Stimulated activated CD4-positive, alpha-beta T cell treated with anti-CD3 and anti-CD28 coated beads, Interleukin-4, amount 100 ng/mL, for 24 hours (primary cell): ENCODE measurements at regions not wholly inside any gene's neighbourhood (a gene's known extent, or its start where the extent isn't known, plus 50 kb on each side); places are given as distances from the start of the nearest gene placed in this dataset.

Source experiments
- DNase-seq: peaks from one replicate; pipeline ENCODE4 v3.0.0-alpha.2; 2020

GRCh38 chr5:38207343-38207742 is 51.0 kb upstream of the EGFLAM start:
- DNase-seq, result no peak

DNA sequence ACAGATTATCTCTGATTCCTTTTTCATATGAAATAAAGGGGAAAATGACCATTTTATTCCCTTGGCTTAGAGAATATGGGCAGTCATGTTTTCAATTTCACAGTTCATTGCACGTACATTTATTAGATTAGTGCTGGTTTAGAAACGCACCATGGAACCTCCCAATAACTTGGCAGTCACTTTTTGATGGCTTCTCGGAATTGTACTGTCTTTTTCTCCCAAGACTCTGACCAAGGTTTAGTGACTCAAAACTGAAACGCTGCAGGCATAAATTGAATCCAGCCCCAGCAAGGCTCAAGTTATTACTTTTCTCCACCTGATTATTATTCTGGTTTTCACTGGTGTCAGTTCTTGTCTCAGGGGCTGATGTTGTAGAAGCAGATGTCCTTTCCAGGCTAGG is 55.6 kb upstream of the EGFLAM start:
- DNase-seq, result no peak

DNA sequence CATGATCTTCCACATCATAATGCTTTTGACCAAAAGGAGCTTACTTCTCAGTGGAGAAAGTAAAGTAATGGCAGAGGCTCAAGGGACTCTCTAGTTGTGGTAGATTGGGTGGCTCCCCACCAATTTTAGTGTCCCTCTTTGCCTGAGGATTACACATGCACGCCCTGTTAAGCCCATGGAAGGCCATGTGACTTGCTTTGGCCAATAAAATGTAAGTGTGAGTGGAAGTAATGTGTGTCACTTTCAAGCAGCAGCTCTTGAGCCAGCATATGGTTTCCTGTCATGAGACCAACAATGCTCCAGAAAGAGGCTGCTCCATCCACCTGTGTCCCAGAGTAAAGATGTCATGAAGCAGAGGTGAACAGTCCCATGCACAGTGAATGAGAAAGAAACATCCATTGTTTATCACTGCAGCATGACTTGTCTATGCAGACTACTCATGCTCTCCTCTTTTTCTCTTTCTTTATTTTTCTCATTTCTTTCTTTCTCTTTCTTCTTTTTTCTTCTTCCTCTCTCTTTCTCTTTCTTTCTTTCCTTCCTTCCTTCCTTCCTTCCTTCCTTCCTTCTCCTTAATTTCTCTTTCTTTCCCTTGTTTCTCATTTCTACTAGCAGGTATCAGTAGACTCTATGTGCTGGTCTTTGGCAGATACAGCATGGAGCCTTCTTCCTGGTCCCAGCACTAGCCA is 57.3 kb upstream of the EGFLAM start:
- DNase-seq, result no peak

DNA sequence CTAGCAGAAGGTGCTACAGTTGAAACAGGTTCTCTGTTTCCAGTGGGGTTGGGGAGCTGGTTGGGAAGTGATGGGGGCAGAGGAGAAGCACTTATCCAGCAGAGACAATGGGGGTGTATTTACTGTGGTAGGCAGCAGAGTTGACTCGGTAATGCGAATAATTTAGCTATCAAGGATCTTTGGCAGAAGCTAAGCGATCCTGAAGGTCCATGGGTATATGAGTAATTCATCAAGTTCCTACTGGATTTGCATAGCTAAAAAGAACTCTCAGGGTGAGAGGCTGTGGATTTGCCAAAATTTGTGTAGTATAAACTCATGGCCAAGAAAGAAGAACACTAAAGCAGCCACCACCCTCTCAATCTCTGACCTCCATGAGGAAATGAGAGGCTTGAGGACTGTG is 61.2 kb upstream of the EGFLAM start:
- no peak for DNase-seq

GRCh38 chr5:38193015-38193581 is 65.3 kb upstream of the EGFLAM start:
- peak; percentile 59 for DNase-seq

DNA sequence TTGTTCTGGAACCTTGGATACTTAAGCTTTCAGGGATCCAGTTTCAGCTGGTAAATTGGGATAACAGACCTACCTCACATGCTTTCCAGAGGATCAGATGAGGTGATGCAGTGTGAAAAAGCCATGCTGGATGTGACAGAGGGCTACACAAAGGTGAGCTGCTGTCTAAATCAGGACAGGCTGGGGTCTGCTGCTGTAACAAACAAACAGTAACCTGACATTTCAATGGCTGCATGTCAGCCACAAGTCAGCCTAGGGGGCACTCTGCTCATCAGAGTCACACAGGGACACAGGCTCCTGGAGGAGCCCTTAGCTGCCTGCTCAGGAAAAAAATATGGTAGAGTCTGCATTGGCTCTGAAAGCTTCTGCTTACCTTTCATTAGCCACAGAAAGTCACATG is 66.7 kb upstream of the EGFLAM start:
- no peak for DNase-seq

- no peak for DNase-seq
Measured at GRCh38 chr5:38190111-38190510, 68.2 kb upstream of the EGFLAM start.

DNA sequence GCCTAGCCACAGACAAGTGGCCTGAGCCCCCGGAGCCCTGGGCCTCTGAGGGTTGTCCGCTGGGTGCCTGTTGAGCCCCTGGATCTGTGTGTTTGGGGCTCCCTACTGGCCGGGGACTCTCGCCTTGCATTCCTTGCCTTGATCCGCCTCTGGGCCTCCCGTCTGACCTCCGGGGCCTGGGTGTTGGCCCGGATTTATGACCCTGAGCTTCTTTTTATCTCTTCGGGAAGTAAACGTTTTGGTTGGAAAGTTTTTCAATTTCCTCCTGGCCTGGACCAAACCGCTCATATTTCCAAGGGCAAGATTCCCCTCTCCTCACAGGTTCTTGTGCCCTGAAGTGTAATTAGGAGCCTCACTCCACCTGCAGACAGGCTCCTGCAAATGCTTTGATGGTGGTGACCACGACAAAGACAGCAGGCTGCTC is 69.3 kb upstream of the EGFLAM start:
- no peak for DNase-seq

- DNase-seq, result no peak
Measured at GRCh38 chr5:38188591-38188990, 69.8 kb upstream of the EGFLAM start.

DNA sequence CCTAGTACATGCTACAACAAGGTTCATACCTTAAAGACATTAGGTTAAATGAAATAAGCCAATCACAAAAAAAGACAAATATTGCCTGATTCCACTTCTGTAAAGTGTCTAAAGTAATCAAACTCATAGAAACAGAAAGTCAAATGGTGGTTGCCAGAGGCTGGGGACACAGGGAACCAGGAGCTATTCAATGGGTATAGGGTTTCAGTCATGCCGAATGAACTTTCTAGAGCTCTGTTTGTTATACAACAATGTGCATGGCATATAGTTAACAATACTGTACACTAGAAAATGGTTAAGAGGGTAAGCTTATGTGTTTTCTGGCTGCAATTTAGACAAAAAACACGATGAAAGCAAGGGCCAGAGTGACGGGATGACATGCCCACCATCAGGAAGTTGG is 70.8 kb upstream of the EGFLAM start:
- no peak for DNase-seq

GRCh38 chr5:38184627-38185026 is 73.7 kb upstream of the EGFLAM start:
- no peak for DNase-seq

DNA sequence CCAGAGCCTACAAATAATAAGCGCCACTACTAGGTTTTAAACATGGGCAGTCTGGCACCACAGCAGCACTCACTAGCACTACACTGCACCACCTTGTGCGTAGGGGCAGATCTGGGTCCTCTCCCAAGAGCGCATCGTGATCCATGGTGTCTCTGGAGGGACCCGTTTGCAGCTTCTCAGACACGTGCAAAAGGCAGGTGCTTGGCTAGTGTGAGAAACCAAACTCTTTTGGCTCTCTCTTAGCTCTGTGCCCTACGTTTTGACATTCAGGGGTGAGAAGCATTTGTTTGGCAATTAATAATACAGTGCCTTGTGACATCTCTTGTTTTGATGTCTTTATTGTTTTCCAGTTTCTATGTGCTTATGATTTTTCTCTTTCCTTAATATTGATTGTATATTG is 75.4 kb upstream of the EGFLAM start:
- DNase-seq, result no peak

DNA sequence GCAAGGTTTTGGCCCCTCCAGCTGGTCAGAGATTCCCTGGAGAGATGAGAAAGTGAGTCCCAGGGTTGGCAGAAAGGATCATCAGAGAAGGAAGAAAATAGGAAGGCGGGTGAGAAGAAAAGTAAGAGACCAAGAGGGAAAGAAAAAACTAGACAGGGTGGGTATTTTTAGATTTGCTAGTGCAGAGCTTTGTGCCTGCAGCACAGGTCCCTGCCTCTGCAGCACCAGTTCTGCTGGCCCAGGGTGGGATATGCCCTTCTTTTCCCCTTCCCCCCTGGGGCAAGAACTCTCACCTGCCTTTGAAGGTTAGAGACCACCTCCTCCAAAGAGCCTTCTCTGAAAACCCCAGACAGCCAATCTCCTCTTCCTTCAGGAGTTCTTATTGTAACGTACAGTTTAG is 90.3 kb upstream of the EGFLAM start:
- DNase-seq, result no peak

GRCh38 chr5:38167562-38167996 is 90.8 kb upstream of the EGFLAM start:
- DNase-seq, result no peak

DNA sequence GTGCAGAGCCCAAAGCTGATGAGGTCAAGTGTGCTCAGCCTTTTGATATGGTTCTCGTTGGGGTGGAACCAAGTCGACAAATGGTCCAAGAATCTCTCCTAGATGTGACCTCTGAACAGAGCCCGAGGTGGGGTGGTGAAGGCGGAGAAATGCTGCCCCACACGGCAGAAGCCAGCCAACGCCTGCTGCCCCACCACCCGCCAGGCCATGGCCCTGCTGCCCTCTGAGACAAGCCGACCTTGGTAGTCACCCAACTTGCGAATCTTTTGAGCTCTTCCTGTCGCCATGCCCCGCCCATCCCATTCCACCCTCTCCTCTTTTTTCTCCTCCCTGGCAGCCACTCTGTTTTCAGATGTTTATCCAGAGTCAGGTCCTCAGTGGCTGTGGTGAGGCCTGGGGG is 91.5 kb upstream of the EGFLAM start:
- DNase-seq, result no peak

- no peak for DNase-seq
Measured at GRCh38 chr5:38165435-38165834, 92.9 kb upstream of the EGFLAM start.

- no peak for DNase-seq
Measured at GRCh38 chr5:38164776-38165399, 93.5 kb upstream of the EGFLAM start.

DNA sequence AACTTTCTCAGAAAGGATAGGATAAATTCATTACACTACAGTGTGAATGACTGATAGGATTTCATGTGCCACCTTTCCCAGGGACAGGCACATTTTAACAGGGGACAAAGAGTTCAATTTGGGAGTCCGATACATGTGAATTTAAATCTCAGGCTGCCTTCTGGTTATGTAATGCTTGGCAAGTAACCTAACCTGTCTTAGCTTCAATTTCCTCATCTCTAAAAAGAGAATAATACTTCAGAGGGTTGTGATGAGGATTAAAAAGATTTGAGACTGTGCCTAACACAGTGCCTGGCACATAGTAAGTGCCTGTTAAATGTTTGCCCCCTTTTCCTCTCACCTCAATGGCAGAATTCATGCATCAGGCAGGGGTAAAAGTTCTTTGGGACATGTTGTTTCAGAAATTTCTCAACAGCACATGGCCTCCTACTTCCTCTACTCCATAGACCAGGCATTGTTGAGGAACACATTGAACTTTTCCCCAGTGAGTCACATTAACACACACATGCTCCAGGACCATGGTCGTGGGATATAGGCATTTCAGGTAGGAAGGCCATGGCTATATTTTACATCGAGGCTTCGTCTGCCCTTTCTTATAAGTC is 94.6 kb upstream of the EGFLAM start:
- DNase-seq, result no peak

- DNase-seq, result no peak
Measured at GRCh38 chr5:38162625-38163024, 95.7 kb upstream of the EGFLAM start.

- no peak for DNase-seq
Measured at GRCh38 chr5:38157024-38157423, 101.3 kb upstream of the EGFLAM start.

DNA sequence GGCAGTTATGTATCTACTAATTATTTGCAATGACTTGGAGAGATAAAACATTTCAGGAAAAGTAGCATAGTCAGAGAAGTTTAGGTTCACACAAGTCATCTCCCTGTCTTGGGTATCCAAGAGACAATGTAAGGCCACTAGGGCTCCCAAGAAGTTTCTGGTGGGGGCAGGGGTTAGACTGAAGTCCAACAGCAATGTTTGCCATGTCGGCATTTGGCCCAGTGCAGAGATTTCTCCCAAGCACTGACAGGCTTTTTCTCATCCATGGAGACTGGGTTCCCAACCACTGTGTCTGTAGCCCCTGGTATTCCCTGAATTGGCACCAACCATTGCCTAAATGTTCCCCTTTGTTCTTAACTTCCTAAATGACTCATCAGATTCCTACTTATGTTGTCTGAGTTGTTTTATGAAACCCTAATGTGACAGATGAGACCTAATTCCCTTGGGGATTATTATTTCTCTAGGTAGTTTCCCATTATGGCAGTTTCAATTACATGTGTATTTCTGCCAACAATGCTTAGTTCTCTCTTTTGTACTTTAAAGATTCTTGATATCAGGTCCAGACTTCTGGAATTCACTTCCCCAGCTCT is 103.6 kb upstream of the EGFLAM start:
- no peak for DNase-seq

DNA sequence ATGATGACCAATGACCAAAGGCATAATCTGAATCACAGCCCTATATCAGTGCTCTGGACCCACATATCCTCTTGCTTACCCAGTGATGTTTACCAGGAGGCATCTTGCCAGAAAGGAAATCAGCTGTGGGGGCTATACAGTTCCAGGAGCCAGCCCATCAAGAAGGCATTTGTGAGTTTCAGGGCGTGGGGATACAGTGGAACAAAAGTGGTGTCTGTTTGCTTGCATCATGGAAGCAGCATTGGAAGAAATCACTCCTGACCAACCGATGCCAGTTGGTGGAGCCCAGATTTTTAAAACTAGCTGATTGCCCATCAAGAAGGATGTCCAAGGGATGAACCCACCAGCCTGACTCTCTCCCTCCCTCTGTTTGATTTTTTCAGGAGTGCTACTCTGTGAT is 106.5 kb upstream of the EGFLAM start:
- no peak for DNase-seq

DNA sequence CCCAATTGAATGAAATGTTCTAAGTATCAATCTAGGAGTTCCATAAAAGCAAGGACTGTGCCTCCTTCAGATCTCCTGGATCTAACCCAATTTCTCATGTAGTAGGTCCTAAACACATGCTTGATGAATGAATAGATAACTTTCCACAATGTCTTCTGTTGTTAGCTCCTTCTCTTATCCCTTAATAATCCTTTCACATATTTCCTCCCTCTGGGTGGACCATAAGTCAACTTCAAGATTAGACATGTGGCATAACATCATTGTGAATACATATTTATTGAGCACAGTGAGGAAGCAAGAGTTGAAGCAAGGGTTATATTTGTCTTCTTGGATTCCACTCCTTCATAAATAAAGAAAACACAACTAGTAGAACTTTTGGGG is 108.6 kb upstream of the EGFLAM start:
- DNase-seq, result no peak
